Activated naive CD4-positive, alpha-beta T cell (primary cell): ENCODE measurements at regions not wholly inside any gene's neighbourhood (a gene's known extent, or its start where the extent isn't known, plus 50 kb on each side); places are given as distances from the start of the nearest gene placed in this dataset.

Experiments used
- DNase-seq, 4 experiments: peaks; one replicate each; lab custom pipeline; 2025; lab: John Stamatoyannopoulos, UW

GRCh38 chr7:70986297-70986696, 145.6 kb upstream of the GALNT17 start:
- DNase-seq, result no peak

DNA sequence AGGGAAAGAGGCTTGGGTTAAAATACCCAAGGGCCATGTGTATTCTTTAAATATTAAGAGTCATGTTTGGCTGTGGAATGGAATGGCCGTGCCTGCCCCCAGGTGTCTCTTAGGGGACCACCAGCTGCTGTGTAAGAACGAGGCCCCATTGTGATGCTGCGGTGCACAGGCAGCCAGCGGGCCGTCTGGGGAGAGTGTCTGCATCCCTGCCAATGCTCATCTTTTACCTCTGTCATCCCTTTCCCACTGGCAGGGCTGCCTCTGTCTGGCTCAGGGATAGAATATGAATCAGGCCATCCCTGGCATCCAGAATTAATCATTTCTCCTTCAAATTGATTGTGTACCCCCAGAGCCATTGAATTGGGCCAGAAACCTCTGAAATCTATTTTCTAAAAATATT, 137.8 kb upstream of the GALNT17 start:
- no peak for DNase-seq

- no peak for DNase-seq
These were observed 134.7 kb upstream of the GALNT17 start for GRCh38 chr7:70997261-70997660.

DNA sequence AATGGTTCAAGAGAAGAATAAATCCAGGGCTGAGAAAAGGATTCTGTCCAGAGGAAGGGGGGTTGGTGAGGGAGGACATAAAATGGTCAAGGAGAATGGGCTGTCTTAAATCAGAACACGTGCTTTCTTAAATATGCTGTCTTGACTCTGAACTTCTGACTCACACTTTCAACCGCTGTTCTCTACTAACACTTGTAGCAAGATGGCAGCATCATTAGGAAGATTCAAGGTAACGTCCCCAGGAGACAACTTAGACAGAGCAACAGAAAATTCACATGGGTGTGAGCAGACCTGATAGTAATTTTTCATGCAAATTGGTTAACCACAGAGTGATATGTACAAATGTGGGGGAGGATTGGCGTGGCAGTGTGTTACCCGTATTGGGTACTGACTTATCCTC, 126.8 kb upstream of the GALNT17 start:
- no peak for DNase-seq

- no peak for DNase-seq
These were observed 122.3 kb upstream of the GALNT17 start for GRCh38 chr7:71009636-71010035.

DNA sequence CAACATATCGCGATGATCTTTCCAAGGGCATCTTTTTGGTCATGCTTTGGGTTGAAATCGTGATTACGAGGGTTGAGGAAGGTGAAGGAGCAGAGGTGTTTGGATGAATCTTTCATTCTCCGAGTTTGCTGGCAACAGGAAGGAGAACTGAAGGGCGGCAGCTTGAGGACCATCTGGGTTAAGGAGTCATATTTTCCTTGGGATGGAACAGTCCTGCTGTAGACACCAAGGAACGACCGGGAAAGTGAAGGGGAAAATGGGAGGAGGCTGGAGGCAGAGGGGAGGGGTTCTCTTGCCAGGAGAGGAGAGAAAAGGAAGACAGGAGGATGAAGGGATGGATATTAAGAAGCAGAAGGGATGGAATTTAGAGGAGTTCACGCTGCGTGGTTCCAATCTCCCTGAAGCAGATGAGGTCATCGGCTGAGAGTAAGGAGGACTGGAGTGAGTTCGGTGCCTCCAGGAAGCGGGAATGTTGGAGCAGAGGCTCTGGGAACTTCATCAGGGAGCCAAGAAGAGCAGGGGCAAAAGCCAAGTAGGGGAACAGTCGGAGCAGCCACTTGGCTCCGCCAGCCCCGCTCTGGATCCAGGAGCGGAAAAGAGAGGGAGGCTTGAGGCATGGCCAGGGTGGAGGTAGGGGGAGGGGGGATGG, 116.6 kb upstream of the GALNT17 start:
- no peak for DNase-seq

GRCh38 chr7:71016401-71016800, 115.5 kb upstream of the GALNT17 start:
- DNase-seq, result no peak

- no peak for DNase-seq
These were observed 114.3 kb upstream of the GALNT17 start for GRCh38 chr7:71017602-71018001.

- no peak for DNase-seq
These were observed 112.2 kb upstream of the GALNT17 start for GRCh38 chr7:71019706-71020105.

DNA sequence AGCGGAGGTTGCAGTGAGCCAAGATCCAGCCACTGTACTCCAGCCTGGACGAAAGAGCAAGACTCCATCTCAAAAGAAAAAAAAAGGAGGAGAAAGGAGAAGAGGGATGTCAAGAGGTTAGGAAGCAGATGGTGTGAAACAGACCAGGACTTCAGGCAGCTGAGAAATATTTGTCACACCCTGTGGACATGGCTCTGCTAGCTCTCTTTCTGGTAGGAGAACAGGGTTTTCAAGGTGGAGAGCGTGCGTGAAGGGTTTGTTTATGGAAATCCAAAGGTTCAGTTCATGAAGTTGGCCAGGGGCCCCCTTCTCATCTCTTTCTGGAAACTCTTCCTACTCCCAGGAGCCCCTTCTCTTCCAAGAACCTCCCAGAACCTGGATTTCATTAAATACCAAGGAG, 110.8 kb upstream of the GALNT17 start:
- DNase-seq, result no peak

DNA sequence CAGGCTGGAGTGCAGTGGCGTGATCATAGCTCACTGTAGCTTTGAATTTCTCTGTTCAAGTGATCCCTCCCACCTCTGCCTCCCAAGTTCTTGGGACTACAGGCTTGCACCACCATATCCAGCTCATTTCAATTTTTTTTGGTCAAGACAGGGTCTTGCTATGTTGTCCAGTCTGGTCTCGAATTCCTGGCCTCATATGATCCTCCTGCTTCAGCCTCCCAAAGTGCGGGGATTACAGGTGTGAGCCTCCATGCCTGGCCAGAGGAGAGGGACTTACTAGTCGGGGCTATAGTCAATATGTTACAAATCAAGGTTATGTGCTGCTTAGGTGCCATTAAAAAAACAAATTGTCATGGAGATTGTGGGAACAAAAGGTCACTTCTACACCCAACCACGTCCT, 105.3 kb upstream of the GALNT17 start:
- no peak for DNase-seq

DNA sequence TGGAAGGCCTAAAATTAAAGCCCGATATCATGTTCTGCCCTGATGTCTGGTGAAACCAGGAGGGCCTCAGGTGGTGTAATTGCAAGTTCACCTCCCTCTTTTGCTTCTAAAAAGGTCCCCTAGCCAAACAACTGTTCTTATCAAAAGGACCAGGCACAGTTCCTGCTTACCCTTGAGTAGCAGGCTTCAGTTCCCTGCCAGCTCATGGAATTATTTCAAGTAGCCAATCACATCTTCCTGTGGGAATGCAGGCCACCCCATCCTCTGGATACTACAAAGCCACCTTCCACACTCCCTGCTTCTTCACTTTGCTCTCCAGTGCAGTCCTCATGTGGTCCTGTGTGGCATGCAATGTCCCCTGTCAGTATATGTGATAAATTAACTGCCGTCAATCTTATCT, 97.7 kb upstream of the GALNT17 start:
- DNase-seq, result no peak

- DNase-seq, result no peak
These were observed 89.4 kb upstream of the GALNT17 start for GRCh38 chr7:71042591-71042990.

GRCh38 chr7:71050492-71050891, 81.5 kb upstream of the GALNT17 start:
- DNase-seq, result no peak

DNA sequence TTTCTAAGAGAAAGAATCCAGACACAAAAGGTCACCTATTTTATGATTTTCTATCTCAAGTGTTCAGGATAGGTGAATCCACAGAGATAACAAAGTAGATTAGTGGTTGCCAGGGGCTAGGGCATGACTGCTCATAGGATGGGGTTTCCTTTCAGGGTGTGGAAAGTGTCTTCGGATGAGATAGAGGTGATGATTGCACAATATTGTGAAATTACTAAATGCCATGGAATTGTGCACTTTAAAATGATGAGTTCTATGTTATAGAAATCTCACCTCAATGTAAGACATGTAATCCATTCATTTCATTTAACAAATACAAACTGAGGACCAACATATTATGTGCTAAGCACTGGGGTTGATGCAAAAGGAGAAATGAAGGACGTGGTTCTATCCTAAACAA, 76.4 kb upstream of the GALNT17 start:
- no peak for DNase-seq

GRCh38 chr7:71077743-71078476, 54.0 kb upstream of the GALNT17 start:
- no peak for DNase-seq
